ENCODE measurements at regions not wholly inside any gene's neighbourhood (a gene's known extent, or its start where the extent isn't known, plus 50 kb on each side); places are given as distances from the start of the nearest gene placed in this dataset.
A peak's percentile ranks its signal among the peaks of the same experiment; 100 is the strongest.

DNA sequence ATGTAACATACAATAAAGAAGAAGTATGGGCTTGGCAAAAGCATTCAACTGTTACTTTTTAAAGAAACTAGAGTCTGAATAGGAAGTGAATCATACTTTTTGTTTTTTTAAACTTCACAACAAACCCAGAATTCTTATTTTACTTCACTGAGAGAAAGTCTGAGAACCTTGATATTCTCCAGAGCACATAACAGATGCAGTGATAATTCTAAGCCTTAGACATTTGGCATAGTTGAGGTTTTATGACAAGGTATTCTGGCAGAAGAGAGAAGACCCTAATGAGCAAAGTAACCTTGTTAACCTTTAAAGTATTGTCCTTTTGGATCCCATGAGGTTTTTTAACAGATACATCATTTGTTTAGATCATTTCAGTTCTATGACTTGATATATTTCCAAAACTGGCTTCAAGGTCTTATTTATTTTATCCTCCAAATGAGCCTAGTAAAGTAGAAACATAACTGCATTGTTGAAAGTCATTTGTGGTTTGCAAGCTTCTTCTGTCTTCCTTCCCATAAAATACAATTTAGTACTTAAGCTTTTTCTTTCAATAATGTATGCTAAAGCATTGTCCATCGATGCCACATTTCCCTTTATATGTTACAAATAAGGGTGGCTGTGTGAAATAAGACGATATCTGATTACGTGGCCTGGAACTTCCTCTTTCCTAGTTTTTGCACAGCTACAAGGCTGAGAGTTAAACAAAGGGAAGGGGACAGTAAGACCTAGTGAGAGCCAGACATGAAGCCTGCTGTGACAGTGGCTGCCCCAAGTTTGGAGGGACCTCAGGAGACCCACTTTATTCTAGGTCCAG, 86.1 kb upstream of the ITPRID2 start:
- ChIA-PET CTCF (no interaction called here), POLR2A (no interaction called here)
- intact Hi-C loops (cut with micrococcal nuclease): no loop called here
- ATAC-seq (no peak), DNase-seq (no peak)
- peaks cover 3% of the 10 kb centered on the region for H3K27me3 Mint-ChIP-seq
- peaks cover 3% of the 10 kb centered on the region for H3K9me3 Mint-ChIP-seq
- TF ChIP-seq, protein P1, sequence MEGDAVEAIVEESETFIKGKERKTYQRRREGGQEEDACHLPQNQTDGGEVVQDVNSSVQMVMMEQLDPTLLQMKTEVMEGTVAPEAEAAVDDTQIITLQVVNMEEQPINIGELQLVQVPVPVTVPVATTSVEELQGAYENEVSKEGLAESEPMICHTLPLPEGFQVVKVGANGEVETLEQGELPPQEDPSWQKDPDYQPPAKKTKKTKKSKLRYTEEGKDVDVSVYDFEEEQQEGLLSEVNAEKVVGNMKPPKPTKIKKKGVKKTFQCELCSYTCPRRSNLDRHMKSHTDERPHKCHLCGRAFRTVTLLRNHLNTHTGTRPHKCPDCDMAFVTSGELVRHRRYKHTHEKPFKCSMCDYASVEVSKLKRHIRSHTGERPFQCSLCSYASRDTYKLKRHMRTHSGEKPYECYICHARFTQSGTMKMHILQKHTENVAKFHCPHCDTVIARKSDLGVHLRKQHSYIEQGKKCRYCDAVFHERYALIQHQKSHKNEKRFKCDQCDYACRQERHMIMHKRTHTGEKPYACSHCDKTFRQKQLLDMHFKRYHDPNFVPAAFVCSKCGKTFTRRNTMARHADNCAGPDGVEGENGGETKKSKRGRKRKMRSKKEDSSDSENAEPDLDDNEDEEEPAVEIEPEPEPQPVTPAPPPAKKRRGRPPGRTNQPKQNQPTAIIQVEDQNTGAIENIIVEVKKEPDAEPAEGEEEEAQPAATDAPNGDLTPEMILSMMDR (IDR thresholded peaks at IDR 0.05): no peak
- no peaks in the 10 kb centered on the region for H3K36me3 Mint-ChIP-seq (ENCODE audit: low read depth)
- H3K4me1 Mint-ChIP-seq (ENCODE audit: low read depth): no peaks in the 10 kb centered on the region
- no peak overlapping the region for H3K4me3 Mint-ChIP-seq
- no peak overlapping the region for H3K27ac Mint-ChIP-seq

DNA sequence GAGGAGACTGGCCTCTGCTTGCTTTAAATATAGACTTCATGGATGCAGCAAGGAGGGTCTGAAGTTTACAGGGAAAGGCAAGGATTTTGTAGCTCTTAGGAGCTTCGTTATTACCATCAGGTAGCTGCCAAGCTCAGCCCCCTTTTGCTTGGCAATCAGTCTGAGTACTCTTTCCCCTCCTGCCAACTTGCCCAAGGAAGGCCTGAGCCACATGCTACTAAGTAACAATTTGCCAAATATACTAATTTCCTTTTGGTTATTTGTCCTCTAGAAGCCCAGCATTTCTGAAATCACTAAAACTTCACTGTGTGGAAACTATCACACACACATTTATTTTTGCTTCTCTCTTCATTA, 85.5 kb upstream of the ITPRID2 start:
- Mint-ChIP-seq H3K36me3 (ENCODE audit: low read depth) (no peaks in the 10 kb centered on the region), H3K4me3 (no peak overlapping the region), H3K27ac (no peak overlapping the region), H3K4me1 (ENCODE audit: low read depth) (peaks cover 4% of the 10 kb centered on the region), H3K27me3 (peaks cover 3% of the 10 kb centered on the region), H3K9me3 (peaks cover 3% of the 10 kb centered on the region)
- CTCF ChIA-PET: no interaction called here
- POLR2A ChIA-PET: no interaction called here
- DNase-seq (no peak), ATAC-seq (no peak)
- TF ChIP-seq, protein P1 (IDR thresholded peaks at IDR 0.05): no peak
- intact Hi-C loops (cut with micrococcal nuclease): no loop called here

DNA sequence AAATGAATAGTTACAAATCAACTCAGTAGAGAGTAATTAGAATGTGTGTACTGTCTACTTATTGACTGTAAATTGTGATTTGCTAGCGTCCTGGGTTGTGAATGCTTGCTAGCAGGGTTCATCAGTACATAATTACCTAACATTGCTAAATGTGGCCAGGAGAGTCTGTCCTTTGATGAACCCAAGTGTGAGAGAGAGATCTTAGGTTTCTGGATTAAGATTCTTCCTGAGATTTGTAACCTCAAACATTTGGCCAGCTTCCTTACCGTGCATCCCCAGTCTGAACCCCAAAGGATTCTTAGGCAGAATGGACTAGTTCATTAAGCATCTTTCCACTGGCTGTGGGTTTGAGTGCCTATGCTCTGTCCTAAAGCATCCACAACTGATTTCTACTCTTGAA, 84.0 kb upstream of the ITPRID2 start:
- Mint-ChIP-seq H3K27me3 (peaks cover 3% of the 10 kb centered on the region), H3K4me1 (ENCODE audit: low read depth) (peaks cover 6% of the 10 kb centered on the region), H3K36me3 (ENCODE audit: low read depth) (no peaks in the 10 kb centered on the region), H3K9me3 (peaks cover 2% of the 10 kb centered on the region), H3K4me3 (no peak overlapping the region), H3K27ac (no peak overlapping the region)
- TF ChIP-seq, protein P1 (IDR thresholded peaks at IDR 0.05): no peak
- ChIA-PET POLR2A (no interaction called here), CTCF (no interaction called here)
- ATAC-seq: no peak
- intact Hi-C loops (cut with micrococcal nuclease): no loop called here
- DNase-seq: no peak

DNA sequence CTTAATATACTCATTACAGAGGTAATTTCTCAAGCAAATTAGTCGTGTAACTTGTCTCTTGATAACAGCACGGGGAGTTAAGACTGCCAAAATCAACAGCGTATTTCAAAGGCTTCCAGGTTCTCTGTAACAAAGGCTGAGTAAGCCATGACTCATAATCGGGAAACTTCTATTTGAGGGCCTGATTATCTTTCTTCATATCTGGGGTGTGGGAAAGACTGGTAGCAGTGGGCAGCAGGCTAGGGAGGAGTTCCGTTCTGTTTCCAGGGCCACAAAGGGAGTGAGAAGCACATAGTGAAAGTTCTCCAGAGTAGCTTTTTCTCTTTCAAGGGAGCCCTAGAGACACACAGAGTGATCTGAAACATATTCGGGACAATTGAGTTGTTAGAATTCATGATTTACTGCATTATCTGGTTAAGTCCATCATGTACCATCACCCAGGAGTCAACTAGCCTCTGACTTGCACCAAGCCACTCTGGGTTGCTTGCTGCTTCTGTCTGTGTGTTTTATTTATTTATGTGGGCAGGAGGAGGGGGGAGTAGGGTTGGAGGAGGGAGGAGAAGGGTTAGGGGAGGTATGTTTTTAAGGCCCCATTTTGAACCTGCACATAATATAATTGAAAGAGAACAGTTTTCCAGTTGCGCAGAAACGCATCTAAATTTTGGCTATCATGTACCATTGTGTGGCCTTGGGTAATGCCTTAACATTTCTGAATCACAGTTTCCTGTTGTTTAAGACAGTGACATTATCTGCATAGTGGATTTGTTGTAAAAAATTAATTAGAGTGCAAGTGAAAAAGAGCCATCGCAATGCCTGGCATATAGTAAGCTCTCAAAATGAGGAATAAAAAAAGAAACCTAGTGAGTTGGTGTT, 80.5 kb upstream of the ITPRID2 start:
- H3K9me3 Mint-ChIP-seq: no peaks in the 10 kb centered on the region
- ChIA-PET CTCF (interaction anchor here (0.9 kb wide), 1 partner anchor 10 kb away, joined by 3 read pairs; no protein-coding TSS in a partner anchor), POLR2A (no interaction called here)
- no peak overlapping the region for H3K27ac Mint-ChIP-seq
- DNase-seq: no peak
- peaks cover 3% of the 10 kb centered on the region for H3K27me3 Mint-ChIP-seq
- peak; percentile 13 for ATAC-seq
- H3K4me3 Mint-ChIP-seq: no peak overlapping the region
- peaks cover 13% of the 10 kb centered on the region for H3K4me1 Mint-ChIP-seq (ENCODE audit: low read depth)
- no peaks in the 10 kb centered on the region for H3K36me3 Mint-ChIP-seq (ENCODE audit: low read depth)
- TF ChIP-seq, protein P1 (IDR thresholded peaks at IDR 0.05): no peak
- intact Hi-C loops (cut with micrococcal nuclease): no loop called here

Data from activated CD8-positive, alpha-beta T cell treated with anti-CD3 and anti-CD28 coated beads for 36 hours (primary cell).